Panc1 (cell line): ENCODE measurements at regions not wholly inside any gene's neighbourhood (a gene's known extent, or its start where the extent isn't known, plus 50 kb on each side); places are given as distances from the start of the nearest gene placed in this dataset.

Source experiments
- ATAC-seq: fragments of 200-7000 bp; cut with Tn5 transposase; 2 replicates; pipeline ENCODE4 v1.9.1; 2020; ENCODE audit warnings: mild to moderate bottlenecking, moderate library complexity
- BruUV-seq: library from RNA; stranded (reverse); fragments of 400-500 nt; replicated peaks from 2 replicates; lab custom pipeline; 2021; lab: Mats Ljungman, UMichigan
- CTCF ChIA-PET: fragments of 300-600 bp; sonication (Branson Sonifier 250); formaldehyde crosslinking; loops from one replicate; lab custom pipeline; 2022; ENCODE audit warnings: antibody characterized with exemption; lab: Charles Lee
- POLR2A ChIA-PET: fragments of 300-600 bp; sonication (Branson Sonifier 250); formaldehyde crosslinking; loops from one replicate; lab custom pipeline; 2022; ENCODE audit warnings: antibody characterized with exemption; lab: Charles Lee
- DNase-seq: peaks from one replicate; pipeline ENCODE4 v3.0.0-alpha.2; 2010; ENCODE audit warnings: low read depth, low spot score
- H3K27ac ChIP-seq: 2 replicates; pipeline ENCODE4 v1.5.1; 2011; ENCODE audit warnings: mild to moderate bottlenecking, low read length, inconsistent platforms
- H3K27me3 ChIP-seq: fragments of 200-500 bp; sonication (Bioruptor generic); 2 replicates; pipeline ENCODE4 v1.6.0; 2014; ENCODE audit warnings: low read length, inconsistent platforms; ENCODE audit not compliant: control insufficient read depth, insufficient read depth
- H3K36me3 ChIP-seq: fragments of 200-500 bp; sonication (Bioruptor generic); 2 replicates; pipeline ENCODE4 v1.5.1; 2014; ENCODE audit warnings: inconsistent platforms, mild to moderate bottlenecking, low read length, moderate library complexity; ENCODE audit not compliant: control insufficient read depth, insufficient read depth
- H3K4me1 ChIP-seq: 2 replicates; pipeline ENCODE4 v1.5.1; 2011; ENCODE audit warnings: inconsistent platforms, mild to moderate bottlenecking, low read length, moderate library complexity; ENCODE audit not compliant: control insufficient read depth, insufficient read depth
- H3K4me3 ChIP-seq, 2 experiments: 2 replicates each; pipeline ENCODE4 v1.5.1; 2011 to 2012; ENCODE audit warnings: low read depth in 2 of 2, low read length in 2 of 2, mild to moderate bottlenecking in 2 of 2, inconsistent platforms in 1 of 2, moderate library complexity in 1 of 2
- H3K9me3 ChIP-seq: fragments of 200-500 bp; sonication (Bioruptor generic); 2 replicates; pipeline ENCODE4 v1.5.1; 2014; ENCODE audit warnings: low read depth, mild to moderate bottlenecking, inconsistent platforms, low read length, moderate library complexity; ENCODE audit not compliant: control insufficient read depth, insufficient read depth
- POLR2AphosphoS5 ChIP-seq: IDR thresholded peaks from 2 replicates; pipeline ENCODE4 v1.6.1; 2012; ENCODE audit warnings: mild to moderate bottlenecking, low read depth, low read length, moderate library complexity
- SIN3A ChIP-seq: IDR thresholded peaks from 2 replicates; pipeline ENCODE4 v1.6.1; 2012; ENCODE audit warnings: low read depth, mild to moderate bottlenecking, low read length, moderate library complexity, borderline replicate concordance; ENCODE audit not compliant: insufficient read depth
- TCF7L2 ChIP-seq: IDR thresholded peaks from 2 replicates; pipeline ENCODE4 v1.6.1; 2011; ENCODE audit warnings: mild to moderate bottlenecking, low read depth, low read length, inconsistent platforms
- in situ Hi-C: cut with HindIII; loops from 2 replicates; pipeline ENCODE4 v1.10.0; 2016; ENCODE audit warnings: low sequenced_read_pairs, low pct_unique_long_range_greater_than_20kb
- intact Hi-C: fragments of 100-400 bp; cut with micrococcal nuclease; formaldehyde crosslinking; loops from one replicate; pipeline ENCODE4 v1.10.0; 2022; ENCODE audit not compliant: unreplicated experiment
- TF ChIP-seq, protein P1 (sequence below): fragments of 450-650 bp; IDR thresholded peaks from 2 replicates; pipeline ENCODE4 v1.5.1; 2017; ENCODE audit warnings: mild to moderate bottlenecking
- TF ChIP-seq, protein P2 (sequence below), 2 experiments: IDR thresholded peaks; 2 replicates each; pipeline ENCODE4 v1.6.1; 2011 to 2012; ENCODE audit warnings: low read depth in 2 of 2, control low read depth in 1 of 2, low read length in 1 of 2, mild to moderate bottlenecking in 1 of 2, moderate library complexity in 1 of 2; ENCODE audit not compliant: insufficient read depth in 1 of 2

DNA sequence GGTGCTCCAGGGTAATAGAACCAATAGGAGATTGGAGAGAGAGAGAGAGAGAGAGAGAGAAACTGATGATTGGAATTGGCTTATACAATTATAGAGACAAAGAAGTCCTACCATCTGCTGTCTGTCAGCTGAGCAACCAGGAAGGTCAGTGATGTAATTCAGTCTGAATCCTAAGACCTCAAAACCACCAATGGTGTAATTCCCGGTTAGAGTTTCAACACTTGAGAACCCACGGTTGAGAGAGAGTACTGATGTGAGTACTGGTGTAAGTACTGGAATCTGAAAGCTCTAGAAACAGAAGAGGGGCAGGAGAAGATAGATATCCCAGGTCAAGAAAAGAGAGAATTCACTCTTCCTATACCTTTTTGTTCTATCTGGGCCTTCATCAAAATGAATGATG is 775.8 kb downstream of the EFNA5 start:
- BruUV-seq, result no TSS peak
- no peak for DNase-seq
- no peaks in the 10 kb centered on the region for H3K4me1 ChIP-seq
- ChIA-PET CTCF (no interaction called here), POLR2A (no interaction called here)
- no peaks in the 10 kb centered on the region for H3K27me3 ChIP-seq
- no peaks in the 10 kb centered on the region for H3K36me3 ChIP-seq
- in situ Hi-C loops, result no loop called here
- H3K4me3 ChIP-seq, result no peak overlapping the region
- TF ChIP-seq, protein P1, sequence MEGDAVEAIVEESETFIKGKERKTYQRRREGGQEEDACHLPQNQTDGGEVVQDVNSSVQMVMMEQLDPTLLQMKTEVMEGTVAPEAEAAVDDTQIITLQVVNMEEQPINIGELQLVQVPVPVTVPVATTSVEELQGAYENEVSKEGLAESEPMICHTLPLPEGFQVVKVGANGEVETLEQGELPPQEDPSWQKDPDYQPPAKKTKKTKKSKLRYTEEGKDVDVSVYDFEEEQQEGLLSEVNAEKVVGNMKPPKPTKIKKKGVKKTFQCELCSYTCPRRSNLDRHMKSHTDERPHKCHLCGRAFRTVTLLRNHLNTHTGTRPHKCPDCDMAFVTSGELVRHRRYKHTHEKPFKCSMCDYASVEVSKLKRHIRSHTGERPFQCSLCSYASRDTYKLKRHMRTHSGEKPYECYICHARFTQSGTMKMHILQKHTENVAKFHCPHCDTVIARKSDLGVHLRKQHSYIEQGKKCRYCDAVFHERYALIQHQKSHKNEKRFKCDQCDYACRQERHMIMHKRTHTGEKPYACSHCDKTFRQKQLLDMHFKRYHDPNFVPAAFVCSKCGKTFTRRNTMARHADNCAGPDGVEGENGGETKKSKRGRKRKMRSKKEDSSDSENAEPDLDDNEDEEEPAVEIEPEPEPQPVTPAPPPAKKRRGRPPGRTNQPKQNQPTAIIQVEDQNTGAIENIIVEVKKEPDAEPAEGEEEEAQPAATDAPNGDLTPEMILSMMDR, result no peak
- TF ChIP-seq TCF7L2 (no peak), SIN3A (no peak), POLR2AphosphoS5 (no peak)
- TF ChIP-seq, protein P2, sequence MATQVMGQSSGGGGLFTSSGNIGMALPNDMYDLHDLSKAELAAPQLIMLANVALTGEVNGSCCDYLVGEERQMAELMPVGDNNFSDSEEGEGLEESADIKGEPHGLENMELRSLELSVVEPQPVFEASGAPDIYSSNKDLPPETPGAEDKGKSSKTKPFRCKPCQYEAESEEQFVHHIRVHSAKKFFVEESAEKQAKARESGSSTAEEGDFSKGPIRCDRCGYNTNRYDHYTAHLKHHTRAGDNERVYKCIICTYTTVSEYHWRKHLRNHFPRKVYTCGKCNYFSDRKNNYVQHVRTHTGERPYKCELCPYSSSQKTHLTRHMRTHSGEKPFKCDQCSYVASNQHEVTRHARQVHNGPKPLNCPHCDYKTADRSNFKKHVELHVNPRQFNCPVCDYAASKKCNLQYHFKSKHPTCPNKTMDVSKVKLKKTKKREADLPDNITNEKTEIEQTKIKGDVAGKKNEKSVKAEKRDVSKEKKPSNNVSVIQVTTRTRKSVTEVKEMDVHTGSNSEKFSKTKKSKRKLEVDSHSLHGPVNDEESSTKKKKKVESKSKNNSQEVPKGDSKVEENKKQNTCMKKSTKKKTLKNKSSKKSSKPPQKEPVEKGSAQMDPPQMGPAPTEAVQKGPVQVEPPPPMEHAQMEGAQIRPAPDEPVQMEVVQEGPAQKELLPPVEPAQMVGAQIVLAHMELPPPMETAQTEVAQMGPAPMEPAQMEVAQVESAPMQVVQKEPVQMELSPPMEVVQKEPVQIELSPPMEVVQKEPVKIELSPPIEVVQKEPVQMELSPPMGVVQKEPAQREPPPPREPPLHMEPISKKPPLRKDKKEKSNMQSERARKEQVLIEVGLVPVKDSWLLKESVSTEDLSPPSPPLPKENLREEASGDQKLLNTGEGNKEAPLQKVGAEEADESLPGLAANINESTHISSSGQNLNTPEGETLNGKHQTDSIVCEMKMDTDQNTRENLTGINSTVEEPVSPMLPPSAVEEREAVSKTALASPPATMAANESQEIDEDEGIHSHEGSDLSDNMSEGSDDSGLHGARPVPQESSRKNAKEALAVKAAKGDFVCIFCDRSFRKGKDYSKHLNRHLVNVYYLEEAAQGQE (IDR thresholded peaks at IDR 0.05; ENCODE audit: insufficient read depth in 1 of 2, low read depth in 2 of 2, low read length in 1 of 2), result no peak
- no peak overlapping the region for H3K27ac ChIP-seq
- ATAC-seq, result no peak
- intact Hi-C loops, result no loop called here
- H3K9me3 ChIP-seq, result no peaks in the 10 kb centered on the region

DNA sequence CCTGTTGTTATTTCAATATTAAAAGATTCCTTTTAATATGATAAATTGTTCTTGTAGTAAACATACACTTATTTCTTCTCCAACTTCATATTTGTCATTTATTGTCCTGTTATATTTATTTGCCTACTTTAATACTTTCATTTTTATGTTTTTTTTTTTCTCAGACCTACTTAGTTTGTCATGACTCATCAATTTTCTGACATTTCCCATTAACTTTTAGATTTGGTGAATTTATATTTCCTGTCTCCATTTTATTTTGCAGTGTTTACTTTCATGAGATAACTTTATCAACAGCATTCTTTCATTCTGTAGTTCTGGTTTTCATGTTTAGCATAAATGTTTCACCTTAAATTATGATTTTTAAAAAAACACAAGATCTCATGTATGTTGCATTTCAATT is 788.7 kb downstream of the EFNA5 start:
- Histone ChIP-seq H3K27ac (no peak overlapping the region), H3K36me3 (no peaks in the 10 kb centered on the region), H3K4me3 (no peak overlapping the region), H3K27me3 (no peaks in the 10 kb centered on the region), H3K9me3 (no peaks in the 10 kb centered on the region), H3K4me1 (no peaks in the 10 kb centered on the region)
- intact Hi-C loops, result no loop called here
- no peak for ATAC-seq
- no TSS peak for BruUV-seq
- CTCF ChIA-PET, result no interaction called here
- in situ Hi-C loops, result no loop called here
- POLR2A ChIA-PET, result no interaction called here
- TF ChIP-seq, protein P2 (IDR thresholded peaks at IDR 0.05; ENCODE audit: insufficient read depth in 1 of 2, low read depth in 2 of 2, low read length in 1 of 2), result no peak
- DNase-seq, result no peak
